HK-2 (cell line): ENCODE measurements at regions not wholly inside any gene's neighbourhood (a gene's known extent, or its start where the extent isn't known, plus 50 kb on each side); places are given as distances from the start of the nearest gene placed in this dataset.
"Not testable (repeated sequence)": the region's sequence is repeated elsewhere in the genome, so short reads cannot be mapped to it uniquely, and the experiment has no call there.

Source experiments
- DNase-seq: peaks from one replicate; pipeline ENCODE4 v3.0.0-alpha.2; 2018; ENCODE audit not compliant: unreplicated experiment

GRCh38 chr3:14272959-14273560 is 94.4 kb downstream of the LSM3 start:
- not testable (repeated sequence) for DNase-seq

GRCh38 chr3:14273901-14274611 is 95.4 kb downstream of the LSM3 start:
- peak; percentile 11 for DNase-seq

- no peak for DNase-seq
Observed at GRCh38 chr3:14274612-14274936, 96.0 kb downstream of the LSM3 start.

- no peak for DNase-seq
Observed at GRCh38 chr3:14274999-14275961, 96.7 kb downstream of the LSM3 start.

- DNase-seq = no peak
Observed at GRCh38 chr3:14275962-14276909, 97.6 kb downstream of the LSM3 start.

- no peak for DNase-seq
Observed at GRCh38 chr3:14277557-14277956, 98.9 kb downstream of the LSM3 start.

- DNase-seq = no peak
Observed at GRCh38 chr3:14278265-14278798, 99.7 kb downstream of the LSM3 start.

GRCh38 chr3:14278799-14279625 is 100.4 kb downstream of the LSM3 start:
- no peak for DNase-seq

- no peak for DNase-seq
Observed at GRCh38 chr3:14279626-14280061, 101.0 kb downstream of the LSM3 start.

GRCh38 chr3:14280326-14280725 is 101.7 kb downstream of the LSM3 start:
- DNase-seq = no peak

GRCh38 chr3:14281053-14281452 is 102.4 kb downstream of the LSM3 start:
- no peak for DNase-seq

GRCh38 chr3:14282001-14282705 is 103.5 kb downstream of the LSM3 start:
- no peak for DNase-seq

GRCh38 chr3:14282706-14283075 is 104.1 kb downstream of the LSM3 start:
- no peak for DNase-seq

GRCh38 chr3:14283092-14283812 is 104.6 kb downstream of the LSM3 start:
- DNase-seq = no peak

GRCh38 chr3:14283813-14284438 is 105.3 kb downstream of the LSM3 start:
- no peak for DNase-seq

- DNase-seq = no peak
Observed at GRCh38 chr3:14284694-14285547, 106.3 kb downstream of the LSM3 start.

- no peak for DNase-seq
Observed at GRCh38 chr3:14285548-14285925, 106.9 kb downstream of the LSM3 start.
